HG02571 (cell line): ENCODE measurements at regions not wholly inside any gene's neighbourhood (a gene's known extent, or its start where the extent isn't known, plus 50 kb on each side); places are given as distances from the start of the nearest gene placed in this dataset.

Experiments
- ATAC-seq: cut with Tn5 transposase; IDR thresholded peaks from one replicate; pipeline ENCODE4 v1.9.1; 2021; ENCODE audit warnings: mild to moderate bottlenecking, moderate library complexity; ENCODE audit not compliant: unreplicated experiment

DNA sequence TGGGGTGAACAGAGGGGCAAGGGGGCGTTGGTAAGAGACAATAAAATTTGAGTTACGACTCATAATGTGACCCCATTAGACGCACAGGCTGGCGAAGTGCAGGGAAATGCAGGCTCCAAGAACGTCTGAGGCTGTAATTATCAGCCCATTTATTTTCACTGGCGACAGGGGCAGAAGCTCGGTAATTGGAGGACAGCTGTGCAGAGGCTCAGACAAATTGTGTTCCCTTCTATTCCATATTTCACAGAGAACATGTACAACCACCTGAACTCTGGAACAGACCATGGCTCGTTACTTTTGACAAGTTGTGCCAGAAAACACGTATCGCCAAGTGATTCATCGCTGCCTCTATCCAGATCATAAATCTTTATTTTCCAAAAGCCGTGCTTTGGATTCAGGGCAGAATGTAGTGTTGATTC lies 137.3 kb upstream of the FRMD4A start:
- ATAC-seq, result no peak

DNA sequence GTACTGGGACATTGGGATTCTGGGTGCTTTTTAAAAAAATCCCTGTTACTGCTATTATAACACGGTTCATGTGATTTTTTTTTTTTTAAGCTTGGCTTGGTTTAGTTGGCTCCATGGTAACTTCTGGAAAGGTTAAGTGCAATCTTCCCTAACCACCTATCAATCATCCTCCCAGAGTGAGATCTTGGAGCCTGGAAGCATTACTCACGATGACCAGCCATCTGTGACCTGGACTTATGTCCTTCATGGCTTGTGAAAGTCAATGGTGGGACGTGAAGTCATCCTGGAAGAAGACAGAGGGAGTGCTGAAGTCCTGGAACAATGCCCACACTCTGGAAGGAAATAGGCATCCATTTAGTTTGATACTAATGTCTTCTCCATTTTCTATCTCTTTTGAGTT lies 135.5 kb upstream of the FRMD4A start:
- no peak for ATAC-seq

DNA sequence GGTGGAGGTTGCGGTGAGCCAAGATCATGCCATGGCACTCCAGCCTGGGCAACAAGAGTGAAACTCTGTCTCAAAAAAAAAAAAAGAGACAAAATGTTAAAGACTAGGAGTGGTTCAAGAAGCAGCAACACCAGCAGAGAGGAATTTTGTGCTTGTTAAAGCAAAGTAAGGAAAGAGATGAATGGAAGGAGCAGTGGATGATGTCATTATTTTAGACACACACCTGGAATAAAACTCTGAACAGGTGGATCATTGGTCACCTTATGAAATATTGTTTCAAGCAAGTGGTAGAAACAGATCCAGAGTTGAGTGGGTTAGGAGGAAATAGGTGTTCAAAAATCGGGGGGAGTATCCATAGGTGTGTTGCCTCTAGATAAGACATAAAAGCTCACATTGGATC lies 129.7 kb upstream of the FRMD4A start:
- ATAC-seq, result no peak

DNA sequence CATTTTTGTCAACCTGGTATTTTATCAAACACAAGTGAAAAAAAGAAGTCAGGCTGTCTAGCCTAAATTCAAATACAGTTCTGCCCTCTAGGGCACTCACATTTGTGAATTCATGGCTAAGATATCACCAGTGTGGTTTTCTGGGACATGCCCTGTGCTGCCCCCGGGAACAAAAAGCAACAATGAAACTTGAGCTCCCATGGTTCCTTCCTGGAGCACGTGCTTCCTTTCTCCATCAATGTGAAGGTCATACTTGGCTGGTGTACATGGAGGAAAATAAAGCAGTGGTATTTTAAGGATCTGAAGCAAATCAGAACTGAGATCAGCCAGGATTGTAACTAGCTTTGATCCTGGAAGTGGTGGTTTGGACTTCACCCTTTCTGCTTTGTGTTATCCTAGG lies 128.9 kb upstream of the FRMD4A start:
- ATAC-seq, result no peak

DNA sequence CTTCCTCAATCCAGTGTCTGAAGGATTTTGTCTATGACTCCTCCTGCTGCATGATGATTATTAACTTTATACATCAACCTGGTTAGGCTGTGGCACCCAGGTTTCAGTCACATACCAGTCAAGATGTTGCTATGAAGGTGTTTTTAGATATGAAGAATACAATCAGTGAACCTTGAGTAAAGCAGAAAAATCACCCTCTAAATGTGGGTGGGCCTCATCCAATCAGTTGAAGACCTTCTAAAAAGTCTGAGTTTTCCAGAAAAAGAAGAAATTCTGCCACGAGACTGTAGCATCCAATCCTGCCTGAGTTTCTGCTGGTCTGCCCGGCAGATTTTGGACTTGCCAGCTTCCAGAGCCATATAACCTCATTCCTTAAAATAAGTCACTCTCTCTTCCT lies 126.1 kb upstream of the FRMD4A start:
- ATAC-seq, result no peak

DNA sequence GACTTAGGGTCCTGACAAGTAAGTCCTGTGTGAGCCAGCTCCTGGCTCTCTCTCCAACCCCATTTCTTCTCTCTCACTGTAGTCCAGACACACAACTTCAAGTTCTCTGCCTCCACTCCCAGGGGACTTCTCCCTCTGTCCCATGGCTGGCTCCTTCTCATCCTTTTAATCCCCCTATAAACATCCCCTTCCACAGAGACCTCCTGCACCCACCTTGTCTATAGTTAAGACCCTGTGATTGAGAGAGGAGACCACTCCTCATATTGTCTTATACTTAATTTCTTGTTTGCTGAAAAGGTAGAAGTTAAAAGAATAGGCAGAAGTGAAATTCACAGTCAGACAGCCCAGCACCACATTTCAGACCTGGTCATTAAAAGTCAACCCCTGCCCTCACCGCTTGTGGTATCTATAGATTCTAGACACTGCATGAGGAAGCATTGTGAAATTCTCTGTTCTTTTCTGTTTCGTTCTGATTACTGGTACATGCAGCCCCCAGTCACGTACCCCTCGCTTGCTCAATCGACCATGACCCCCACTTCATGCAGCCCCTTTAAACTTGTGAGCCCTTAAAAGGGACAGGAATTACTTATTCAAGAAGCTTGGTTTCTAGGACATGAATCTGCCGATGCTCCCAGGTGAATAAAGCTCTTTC lies 125.6 kb upstream of the FRMD4A start:
- no peak for ATAC-seq

DNA sequence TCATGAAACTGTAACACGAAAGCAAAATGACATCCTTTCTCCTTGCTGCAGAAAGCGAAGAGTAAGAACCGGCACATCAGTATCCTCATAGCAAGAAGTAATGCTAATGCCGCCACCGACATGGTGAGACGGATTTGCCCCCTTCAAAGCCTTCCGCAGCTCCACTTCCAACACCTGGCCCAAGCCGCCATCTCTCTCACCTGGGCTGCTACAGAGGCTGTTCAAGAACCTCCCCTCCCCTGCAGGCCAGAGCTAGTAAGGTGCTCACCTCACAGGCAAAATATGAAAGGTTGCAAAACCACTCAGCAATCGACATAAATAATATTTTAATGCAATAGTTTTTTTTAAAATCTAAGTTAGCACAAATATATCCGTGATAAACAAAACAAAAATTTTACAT lies 123.9 kb upstream of the FRMD4A start:
- ATAC-seq, result no peak

DNA sequence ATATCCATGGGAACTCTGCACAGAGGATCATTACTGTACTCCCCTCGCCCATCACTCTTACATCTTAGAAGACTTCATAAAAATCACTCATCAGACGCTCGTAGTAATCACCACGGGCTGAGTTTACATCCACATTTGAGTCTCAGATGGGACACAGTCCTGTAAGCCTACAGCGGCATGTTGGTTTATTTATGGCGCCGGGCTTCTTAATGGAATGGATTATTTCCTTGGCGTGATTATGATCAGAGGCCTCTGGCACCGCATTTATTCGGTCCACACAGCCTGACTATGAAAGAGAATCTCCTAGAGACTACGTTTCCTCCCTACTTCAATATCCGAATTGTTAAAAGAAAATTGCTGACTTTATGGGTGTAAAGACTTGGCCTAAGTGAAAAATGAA lies 123.5 kb upstream of the FRMD4A start:
- no peak for ATAC-seq

DNA sequence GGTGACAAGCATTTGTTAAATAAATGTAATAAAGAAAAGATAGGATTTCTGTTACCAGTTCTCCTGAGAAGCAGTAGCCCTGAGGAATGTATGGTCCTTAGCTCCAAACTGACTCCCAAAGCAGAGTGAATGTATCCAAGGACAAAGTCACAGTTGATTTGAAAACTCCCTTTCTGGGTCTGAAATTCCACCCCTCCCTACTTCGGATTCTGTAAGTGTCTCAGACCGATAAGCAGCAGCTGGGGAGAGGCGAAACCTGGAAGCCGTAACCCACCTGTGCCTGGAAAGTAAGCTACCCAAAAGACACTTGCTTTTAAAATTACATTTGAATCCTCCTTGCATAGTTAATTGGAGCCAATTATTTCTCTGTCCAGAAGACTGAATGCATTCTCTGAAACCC lies 122.9 kb upstream of the FRMD4A start:
- no peak for ATAC-seq

DNA sequence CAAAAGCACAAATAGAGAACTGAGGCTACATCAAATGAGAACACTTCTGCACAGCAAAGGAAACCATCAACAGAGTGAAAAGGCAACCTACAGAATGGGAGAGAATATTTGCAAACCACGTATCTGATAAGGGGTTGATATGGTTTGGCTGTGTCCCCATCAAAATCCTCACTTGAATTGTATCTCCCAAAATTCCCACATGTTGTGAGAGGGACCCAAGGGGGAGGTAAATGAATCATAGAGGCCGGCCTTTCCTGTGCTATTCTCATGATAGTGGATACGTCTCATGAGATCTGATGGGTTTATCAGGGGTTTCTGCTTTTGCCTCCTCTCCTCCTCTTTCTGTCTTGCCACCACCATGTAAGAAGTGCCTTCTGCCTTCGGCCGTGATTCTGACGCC lies 120.6 kb upstream of the FRMD4A start:
- ATAC-seq, result no peak

DNA sequence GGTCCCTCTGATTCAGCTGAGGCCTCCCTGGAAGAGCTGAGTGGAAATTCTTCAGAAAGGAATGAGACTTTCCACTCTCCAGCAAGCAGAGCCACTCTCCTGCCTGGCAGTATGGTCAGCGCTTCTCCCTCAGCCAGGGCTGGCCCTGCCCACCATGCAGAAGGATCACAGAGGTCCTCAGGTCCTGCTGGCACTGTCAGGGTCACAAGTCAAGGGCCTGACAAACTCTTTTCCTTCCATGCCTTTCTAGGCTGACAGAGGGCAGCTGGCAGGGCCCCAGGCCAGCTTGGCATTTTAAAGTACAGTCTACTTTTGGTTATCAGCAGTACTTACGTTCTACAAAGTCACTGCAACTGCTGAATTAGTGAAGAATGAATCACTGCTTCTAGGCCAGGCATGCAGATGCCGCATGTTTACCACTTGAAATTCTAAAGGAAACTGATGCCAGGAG lies 119.3 kb upstream of the FRMD4A start:
- ATAC-seq, result no peak

DNA sequence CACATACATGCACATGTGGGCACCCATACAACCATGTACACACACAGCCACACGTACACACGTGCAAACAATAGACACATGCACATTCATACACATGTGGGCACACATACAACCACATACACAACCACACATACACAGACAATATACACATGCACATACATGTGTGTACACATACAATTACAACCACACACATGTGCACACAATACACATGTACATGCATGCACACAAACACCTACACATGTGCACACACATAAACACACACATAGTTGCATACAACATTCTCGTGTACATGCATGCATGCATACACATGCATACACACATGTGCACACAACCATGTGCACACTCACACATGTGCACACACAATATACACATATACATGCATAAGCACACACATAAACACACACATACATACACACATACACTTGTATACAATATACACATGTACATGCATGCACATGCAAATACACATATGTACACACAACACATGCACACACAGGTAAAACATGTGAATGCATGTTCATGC lies 118.6 kb upstream of the FRMD4A start:
- no peak for ATAC-seq

DNA sequence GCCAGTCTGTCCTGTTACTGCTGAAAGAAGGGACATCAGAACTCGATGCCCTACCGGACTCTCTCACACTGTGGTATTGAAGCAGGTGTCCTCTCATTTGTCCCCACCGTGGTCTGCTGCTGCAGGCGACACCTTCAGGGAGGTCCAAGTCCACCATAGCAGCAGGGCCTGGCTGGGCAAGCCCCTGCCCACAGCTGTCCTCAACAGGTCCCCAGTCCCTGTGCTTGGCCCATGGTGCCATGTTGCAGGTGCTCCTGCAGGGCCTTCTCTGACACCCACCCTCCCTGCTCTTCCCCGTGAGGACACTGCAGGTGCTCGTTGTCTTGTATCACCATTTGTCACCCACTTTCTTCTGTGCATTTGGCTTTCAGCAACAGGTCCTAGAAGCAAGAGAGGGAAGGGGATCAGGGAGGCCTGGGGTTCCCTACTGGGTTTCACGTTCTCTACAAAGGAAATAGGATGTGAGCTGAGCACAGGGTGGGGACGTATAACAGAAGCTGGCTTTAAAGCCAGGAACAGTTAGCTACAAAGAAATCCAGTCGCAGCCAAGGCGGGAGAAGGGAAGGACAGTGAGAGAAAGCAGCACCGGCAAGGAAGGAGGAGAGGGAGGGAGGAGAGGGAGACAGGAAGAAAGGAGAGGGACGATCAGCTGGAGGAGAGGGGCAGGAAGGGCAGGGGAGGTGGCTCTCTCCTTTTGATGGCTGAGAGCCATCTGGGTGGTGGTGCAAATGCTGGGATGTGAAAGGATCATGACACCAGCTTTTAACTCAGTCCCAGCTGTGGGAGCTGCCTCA lies 117.7 kb upstream of the FRMD4A start:
- ATAC-seq, result no peak

DNA sequence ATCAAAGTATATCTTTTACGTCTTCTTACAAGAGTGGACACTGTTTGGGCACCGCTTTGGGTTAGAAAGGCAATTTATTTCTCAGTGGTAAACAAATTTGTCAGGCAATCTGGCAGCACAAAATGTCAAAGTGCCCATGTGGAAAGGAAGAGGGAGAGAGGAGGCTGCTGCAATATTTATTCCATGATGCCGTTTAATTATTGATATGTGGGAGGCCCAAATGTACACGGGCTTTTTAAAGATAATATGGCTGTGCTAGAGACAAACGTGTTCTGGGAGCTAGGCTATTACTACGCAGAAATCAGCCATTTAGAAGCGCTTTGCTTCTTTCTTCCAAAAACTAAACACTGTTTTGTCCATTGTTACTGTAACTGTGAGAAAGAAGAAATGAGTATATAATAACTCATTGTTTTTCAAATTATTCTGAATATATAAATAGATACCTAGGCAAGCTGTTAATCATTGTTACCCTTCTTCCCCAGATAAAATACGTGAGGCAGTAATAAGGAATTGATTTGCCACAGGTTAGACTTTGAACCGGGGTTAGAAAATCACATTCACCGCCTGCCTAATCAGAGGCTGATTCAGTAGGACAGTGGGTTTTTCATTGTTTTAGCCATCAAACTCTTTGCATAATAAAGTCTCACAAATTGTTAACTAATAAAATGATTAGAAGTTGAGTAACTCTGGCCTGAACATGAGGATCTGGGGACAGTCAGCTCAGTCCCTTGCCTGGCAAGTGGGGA lies 116.5 kb upstream of the FRMD4A start:
- no peak for ATAC-seq

DNA sequence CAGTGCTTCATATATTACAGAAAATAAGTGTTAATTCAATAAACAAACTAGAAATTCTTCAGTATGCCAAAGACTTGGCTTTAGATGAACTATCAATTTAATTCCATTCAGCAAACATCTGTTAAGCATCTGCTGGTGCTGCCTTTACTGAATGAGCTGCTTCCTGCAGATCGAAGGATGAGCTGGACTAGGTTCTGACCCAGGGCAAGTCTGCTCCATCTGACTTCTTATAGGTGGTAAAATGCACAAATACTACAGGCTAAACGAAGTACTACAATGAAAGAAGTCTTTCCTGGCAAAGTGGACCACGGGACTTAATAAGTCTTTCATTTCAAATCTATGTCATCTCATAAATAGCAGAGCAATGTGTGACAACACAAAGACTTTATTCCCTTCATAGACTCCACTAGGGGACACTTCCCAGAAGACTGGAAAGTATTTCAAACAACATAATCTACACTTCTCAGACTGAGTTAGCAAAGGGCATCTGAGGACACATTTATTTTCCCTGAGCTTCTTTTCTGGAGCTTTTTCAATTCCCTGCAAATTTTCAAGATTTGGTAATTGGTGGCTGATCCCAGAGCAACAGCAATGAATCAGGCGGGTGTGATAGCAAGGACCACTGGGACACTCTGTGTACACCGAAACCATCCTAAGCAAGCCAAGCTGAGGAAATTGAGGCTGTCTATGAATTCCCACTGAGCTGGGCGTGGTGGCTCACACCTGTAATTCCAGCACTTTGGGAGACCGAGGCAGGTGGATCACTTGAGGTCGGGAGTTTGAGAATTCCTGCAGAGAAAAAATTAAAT lies 108.9 kb upstream of the FRMD4A start:
- ATAC-seq, result no peak

DNA sequence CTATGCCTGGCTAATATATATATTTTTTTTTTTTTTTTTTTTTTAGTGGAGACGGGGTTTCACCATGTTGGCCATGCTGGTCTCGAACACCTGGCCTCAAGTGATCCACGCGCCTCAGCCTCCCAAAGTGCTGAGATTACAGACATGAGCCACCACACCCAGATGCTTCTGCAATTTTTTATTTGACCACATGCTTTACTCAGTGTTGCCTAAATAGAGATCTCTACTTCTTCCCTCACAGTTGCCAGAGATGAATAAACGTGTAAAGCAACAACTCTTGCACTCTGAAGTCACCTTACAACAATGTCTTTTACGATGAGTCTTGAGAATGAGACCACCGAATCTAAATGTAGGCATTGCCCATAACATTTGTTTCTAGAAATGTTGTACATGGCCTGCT lies 107.9 kb upstream of the FRMD4A start:
- ATAC-seq, result no peak

DNA sequence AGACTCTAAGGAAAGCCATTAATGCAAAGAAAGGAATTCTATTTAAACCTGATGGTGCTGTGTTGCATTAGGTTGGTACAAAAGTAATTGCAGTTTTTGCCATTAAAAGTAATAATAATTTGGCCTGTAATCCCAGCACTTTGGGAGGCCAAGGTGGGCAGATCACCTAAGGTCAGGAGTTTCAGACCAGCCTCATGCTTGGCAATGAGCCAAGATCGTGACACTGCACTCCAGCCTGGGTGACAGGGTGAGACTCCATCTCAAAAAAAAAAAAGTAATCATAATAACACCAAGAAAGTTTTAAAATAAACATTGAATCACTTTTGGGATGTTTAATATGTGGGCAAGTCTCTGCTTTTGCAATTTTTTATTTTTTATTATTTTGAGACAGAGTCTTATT lies 107.3 kb upstream of the FRMD4A start:
- ATAC-seq, result no peak

DNA sequence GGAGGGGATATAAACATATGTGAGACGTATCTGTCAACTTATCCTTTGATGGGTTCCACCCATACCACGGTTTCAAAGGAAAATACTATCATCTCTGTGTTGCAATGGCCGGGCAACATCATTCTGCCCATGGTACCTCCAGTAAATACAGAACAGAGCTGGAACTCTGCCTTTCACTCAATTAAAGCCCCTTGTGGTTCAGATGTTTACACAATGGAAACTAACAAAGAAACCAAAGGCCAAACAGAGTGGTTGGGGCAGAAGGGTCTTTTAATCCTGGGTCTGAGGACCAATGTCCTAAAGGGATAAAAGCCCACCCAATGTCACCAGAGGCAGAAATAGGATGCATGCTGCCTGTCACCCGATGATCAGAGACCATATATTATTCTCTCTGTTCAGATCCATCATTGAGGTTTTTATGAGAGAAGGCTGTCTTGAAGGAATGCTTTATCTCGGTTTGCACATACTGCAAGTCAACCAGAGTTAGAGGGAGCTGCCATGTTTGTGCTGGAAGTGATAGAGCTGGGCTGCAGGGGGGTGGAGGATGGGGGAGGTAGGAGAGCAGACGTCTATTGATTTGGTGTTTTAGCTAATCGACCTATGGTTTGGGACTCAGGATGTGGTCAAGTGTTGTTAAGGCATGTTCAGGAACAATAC lies 105.4 kb upstream of the FRMD4A start:
- ATAC-seq, result no peak

DNA sequence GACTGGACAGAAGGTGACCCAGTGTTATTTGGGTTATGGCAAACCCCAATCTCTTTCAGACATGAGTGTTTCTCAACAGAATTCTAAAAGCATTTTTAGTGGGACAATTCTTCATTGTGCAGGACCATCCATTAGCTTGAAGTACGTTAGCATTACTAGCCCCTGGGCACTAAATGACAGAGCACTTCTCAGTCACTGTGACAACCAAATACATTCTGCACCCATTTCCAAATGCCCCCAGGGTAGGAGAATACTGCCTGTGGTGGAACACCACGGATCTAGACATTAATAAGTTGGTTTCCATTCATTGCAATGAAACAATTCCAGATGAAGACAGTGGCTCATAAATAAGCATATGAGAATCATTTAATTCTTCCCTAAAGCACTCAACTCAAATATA lies 102.4 kb upstream of the FRMD4A start:
- ATAC-seq, result no peak

DNA sequence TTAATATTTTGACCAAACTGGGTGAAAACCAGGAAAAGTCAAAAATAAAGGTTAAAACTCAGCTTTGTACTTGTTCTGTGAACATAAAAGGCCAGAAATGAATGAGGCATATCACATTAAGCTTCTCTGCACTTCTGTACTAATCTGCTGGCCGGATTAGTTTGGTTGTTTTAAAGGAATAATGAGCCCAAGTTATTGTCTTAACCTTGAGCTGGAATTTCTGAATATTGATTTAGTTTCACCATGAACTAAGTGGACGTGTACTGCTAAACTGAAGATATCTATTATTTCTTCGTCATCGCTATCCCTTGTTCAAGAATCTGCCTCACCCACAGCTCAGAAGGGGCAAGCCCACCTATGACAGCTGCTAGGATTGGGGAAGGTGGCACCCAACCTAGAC lies 101.1 kb upstream of the FRMD4A start:
- no peak for ATAC-seq
